NOMO-1 treated with DMSO at 0.1 percent for 48 hours (cell line): ENCODE measurements at regions not wholly inside any gene's neighbourhood (a gene's known extent, or its start where the extent isn't known, plus 50 kb on each side); places are given as distances from the start of the nearest gene placed in this dataset.

Experiments used
- DNase-seq: peaks from one replicate; lab custom pipeline; 2025; ENCODE audit not compliant: unreplicated experiment; lab: John Stamatoyannopoulos, UW

DNA sequence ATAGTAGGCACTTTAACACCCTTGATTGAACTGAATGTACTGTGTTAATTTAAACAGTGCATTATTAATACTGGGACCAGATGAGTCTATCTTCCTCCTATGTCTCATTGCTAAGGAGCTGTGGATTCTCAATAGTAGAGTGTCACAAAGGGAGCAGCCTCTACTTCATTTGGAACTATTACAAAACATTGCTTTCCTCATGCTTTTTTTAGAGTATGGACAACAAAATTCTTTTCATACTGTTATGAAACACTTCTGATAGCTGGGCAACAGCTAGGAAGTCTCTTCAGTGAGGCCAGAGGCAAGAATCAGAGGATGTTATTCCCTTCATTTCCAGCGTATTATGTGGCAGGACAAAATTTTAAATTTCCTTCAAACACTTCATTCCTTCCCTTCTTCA, 160.8 kb downstream of the FBXO8 start:
- DNase-seq, result no peak

GRCh38 chr4:174120446-174121295, 162.8 kb downstream of the FBXO8 start:
- DNase-seq, result peak; percentile 39

DNA sequence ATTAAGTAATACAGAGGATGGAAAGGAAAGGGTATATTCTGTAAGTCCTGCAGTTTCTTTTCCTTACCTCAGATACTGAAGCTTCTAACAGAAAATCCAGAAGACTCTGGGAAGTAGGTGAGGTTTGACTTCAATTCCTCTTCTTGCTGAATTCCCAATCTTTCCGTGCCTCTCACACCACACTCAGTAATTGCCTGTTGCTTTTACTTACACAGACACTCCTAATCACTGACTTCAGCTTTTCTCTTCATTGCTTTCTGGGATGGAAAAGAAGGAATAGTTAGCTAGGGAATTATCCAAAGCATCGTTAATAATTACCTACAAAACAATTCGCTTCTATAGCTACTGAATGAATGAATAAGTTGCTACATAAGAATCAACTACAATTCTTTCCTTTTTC, 163.6 kb downstream of the FBXO8 start:
- no peak for DNase-seq

DNA sequence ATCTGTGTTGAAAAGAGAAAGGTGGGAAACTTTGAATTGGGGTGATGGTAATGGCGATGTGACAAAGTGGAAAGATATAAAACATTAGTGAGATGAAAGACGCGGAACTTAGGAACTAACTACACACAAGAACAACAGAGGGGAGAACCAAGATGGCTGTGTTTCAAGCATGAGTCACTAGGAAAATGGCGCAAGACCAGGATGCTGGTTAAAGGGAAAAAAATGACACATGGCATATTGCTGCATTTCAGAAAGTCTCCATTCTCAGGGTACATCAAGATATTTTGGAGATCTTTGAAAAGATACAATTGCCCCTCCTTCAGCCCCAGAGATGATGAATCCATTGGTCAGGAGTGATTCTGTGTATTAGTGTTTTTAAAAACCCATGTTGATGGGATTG, 164.4 kb downstream of the FBXO8 start:
- DNase-seq, result peak; percentile 27

- DNase-seq, result no peak
Measured at GRCh38 chr4:174118171-174118570, 165.3 kb downstream of the FBXO8 start.

GRCh38 chr4:174117445-174117844, 166.0 kb downstream of the FBXO8 start:
- no peak for DNase-seq

- no peak for DNase-seq
Measured at GRCh38 chr4:174116021-174116420, 167.4 kb downstream of the FBXO8 start.

- no peak for DNase-seq
Measured at GRCh38 chr4:174111422-174111821, 172.0 kb downstream of the FBXO8 start.

GRCh38 chr4:174110180-174110579, 173.3 kb downstream of the FBXO8 start:
- no peak for DNase-seq

DNA sequence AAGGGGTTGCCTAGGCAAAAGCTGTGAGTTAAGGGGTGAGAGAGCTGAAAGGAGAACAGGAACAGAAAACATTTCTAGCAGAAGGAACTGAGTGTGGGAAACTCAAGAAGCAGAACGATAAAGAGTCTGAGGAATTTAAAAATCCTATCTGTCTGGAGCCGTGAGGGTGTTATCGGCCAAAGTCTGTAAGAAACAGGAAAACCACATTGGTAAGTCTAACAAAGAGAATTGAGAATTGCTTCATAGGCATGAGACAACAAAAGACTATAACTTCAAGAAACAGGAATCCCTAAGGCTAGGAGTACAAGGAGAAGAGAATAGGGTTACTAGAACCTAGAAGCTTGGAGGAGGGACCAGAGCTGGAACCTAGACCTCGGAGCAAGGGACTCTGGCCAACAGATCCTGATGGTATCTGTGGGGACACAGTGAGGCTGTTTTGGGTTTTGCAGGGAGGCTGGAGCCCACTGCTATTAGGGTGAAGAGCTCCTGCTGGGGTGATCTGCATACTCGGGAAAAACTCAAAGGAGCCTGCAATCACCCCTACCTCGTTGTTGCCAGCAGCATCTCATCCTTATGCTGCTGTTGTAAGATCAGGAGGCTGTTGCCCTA, 175.6 kb downstream of the FBXO8 start:
- DNase-seq, result peak; percentile 65

- DNase-seq, result no peak
Measured at GRCh38 chr4:174105202-174105601, 178.3 kb downstream of the FBXO8 start.

DNA sequence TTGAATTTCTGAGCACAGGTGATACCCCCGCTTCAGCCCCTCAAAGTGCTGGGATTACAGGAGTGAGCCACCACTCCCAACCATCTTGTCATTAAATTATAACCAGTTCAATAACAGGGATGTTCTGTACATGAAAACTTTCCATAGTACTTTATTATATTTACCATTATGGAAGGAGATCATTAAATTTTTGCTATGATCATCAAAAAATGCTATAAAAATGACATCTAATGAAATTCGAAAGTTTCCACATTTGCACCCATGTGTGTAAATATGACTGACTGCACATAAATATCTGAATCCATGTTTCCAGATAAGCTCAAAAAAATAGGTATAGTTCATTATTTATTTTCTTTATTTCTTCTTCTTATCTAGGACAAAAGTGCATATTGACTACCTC, 182.6 kb downstream of the FBXO8 start:
- DNase-seq, result no peak

GRCh38 chr4:174099712-174100111, 183.8 kb downstream of the FBXO8 start:
- DNase-seq, result no peak

DNA sequence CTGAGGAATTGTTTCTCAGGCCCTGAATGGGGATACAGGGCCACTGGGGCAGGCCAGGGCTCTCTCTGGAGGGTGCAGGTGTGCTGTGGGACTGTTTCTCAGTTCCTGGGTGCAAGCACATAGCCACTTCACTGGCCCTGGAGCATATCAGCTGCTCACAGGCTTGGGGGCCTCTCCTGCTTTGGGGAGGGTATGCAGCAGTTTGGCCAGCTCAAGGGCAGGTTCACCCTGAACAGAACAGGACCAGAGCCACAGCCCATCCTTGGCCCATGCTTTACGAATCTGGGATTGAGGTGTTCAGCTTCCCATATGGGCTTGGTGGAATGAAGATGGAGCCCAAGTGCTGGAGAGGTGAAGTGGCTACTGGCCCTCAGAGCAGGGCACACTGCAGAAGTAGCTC, 186.5 kb downstream of the FBXO8 start:
- DNase-seq, result no peak

GRCh38 chr4:174096456-174096855, 187.0 kb downstream of the FBXO8 start:
- DNase-seq, result no peak

DNA sequence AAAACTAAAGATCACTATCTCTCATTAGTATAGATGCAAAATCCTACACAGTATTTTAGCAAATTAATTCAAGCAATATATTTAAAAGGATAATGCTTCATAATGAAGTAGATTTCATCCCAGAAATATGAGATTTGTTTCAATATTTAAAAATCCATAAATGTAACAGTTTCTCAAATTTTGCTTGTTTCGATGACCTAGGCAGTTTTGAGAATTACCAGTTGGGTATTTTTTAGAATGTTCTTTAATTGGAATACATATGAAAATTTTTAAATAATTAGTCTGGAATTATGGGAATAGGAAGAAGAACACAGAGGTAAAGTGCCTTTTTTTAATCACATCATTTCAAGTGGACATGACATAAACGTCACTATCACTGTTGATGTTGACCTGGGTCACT, 192.3 kb downstream of the FBXO8 start:
- DNase-seq, result no peak

DNA sequence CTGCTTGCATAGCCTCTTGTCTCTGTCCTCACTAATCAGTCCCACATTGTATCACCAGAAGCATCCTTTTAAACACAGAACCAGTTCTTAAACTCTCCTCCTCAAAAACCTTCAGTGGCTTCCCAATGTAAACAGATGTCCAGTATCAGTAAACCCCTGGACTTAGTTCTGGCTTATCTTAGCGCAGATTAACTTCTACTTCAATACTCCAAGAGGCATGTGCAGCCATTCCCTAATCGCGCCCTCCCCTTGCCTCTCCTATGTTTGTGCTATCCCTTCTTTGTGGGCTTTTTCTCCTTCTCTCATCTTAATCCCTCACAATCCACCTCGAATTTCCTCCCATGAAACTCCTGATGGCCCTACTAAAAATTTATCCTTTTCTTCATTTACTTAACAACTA, 193.8 kb downstream of the FBXO8 start:
- DNase-seq, result no peak

DNA sequence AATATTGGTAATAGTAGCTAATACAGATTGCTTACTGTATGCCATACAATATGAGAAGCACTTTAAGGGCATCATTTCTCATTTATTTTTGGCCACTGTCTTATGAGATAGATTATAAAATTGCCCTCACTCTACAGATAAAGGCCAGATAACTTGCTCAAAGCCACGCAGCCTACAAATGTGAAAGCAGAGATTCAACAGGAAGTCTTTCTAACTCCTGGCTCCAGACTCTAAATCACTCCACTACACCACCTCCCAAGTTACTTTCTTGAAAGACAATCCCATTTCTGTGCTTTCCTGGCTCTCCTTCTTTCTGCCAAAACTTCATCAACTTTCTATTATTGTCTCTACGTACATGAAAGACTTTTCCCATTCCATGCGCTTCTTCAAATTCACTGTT, 194.7 kb downstream of the FBXO8 start:
- no peak for DNase-seq

GRCh38 chr4:174086829-174087799, 196.4 kb downstream of the FBXO8 start:
- DNase-seq, result no peak

DNA sequence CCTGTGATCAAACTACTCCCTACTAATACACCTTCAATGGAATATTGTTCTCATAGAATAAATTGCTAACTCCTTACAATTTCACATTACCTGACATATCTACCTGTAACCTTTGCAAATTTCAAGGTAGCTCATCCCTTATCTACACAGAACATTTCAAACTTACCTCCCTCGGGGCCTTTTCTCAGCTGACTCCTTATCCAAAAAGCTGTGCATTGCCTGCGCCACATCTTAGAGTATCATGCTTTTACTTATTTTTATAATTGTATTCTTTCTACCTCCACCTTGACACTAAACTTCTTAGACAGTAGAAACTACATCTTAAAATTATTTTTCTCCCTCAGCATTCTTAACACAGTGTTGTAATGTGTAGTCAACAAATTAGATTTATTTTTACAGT, 198.5 kb downstream of the FBXO8 start:
- no peak for DNase-seq

GRCh38 chr4:174084542-174084941, 198.9 kb downstream of the FBXO8 start:
- no peak for DNase-seq

GRCh38 chr4:174080361-174080760, 203.1 kb downstream of the FBXO8 start:
- no peak for DNase-seq
